Stomach (tissue), 8 donors: ENCODE measurements at regions not wholly inside any gene's neighbourhood (a gene's known extent, or its start where the extent isn't known, plus 50 kb on each side); places are given as distances from the start of the nearest gene placed in this dataset.
A peak's percentile ranks its signal among the peaks of the same experiment; 100 is the strongest.
"Not testable (repeated sequence)": the region's sequence is repeated elsewhere in the genome, so short reads cannot be mapped to it uniquely, and the experiment has no call there.

Experiments used
- DNase-seq, 2 donors: peaks; one replicate each; pipeline versions ENCODE4 v3.0.0 to v3.0.0-alpha.2; 2013 to 2019
- H3K27ac ChIP-seq, 5 donors: fragments of 200-600 bp in 4 of 5; sonication (generic) in 4 of 5; one replicate each; pipeline ENCODE4 v1.5.1; 2013 to 2019; ENCODE audit warnings: mild to moderate bottlenecking in 1 of 5, moderate library complexity in 1 of 5
- H3K27me3 ChIP-seq, 3 donors: fragments of 200-600 bp; sonication (generic); one replicate each; pipeline ENCODE4 v1.5.1; 2017 to 2019; ENCODE audit warnings: mixed run types in 1 of 3
- H3K36me3 ChIP-seq, 4 donors: fragments of 200-600 bp; sonication (generic); 1 replicate in 3 of 4; 2 replicates in 1 of 4; pipeline ENCODE4 v1.5.1; 2016 to 2019
- H3K4me1 ChIP-seq, 4 donors: fragments of 200-600 bp; sonication (generic); one replicate each; pipeline ENCODE4 v1.5.1; 2016 to 2019
- H3K4me3 ChIP-seq, 4 donors: fragments of 200-600 bp; sonication (generic) in 3 of 4; one replicate each; pipeline ENCODE4 v1.5.1; 2016 to 2019; ENCODE audit warnings: mild to moderate bottlenecking in 1 of 4
- H3K9me3 ChIP-seq, 4 donors: fragments of 200-600 bp; sonication (generic); one replicate each; pipeline ENCODE4 v1.5.1; 2016 to 2019
- EP300 ChIP-seq: sonication (generic); formaldehyde crosslinking; IDR thresholded peaks from one replicate; pipeline ENCODE4 v1.6.1; 2017; ENCODE audit warnings: antibody characterized with exemption
- POLR2A ChIP-seq, 4 donors: fragments of 450-650 bp; IDR thresholded peaks; one replicate each; pipeline ENCODE4 v1.6.1; 2016; ENCODE audit warnings: antibody characterized with exemption in 4 of 4, control low read depth in 2 of 4, mild to moderate bottlenecking in 1 of 4, moderate library complexity in 1 of 4
- POLR2AphosphoS5 ChIP-seq, 3 donors: sonication (generic); formaldehyde crosslinking; IDR thresholded peaks; one replicate each; pipeline ENCODE4 v1.6.1; 2016; ENCODE audit warnings: antibody characterized with exemption in 3 of 3
- WGBS, 5 donors: extraction: QIAGEN DNeasy Blood & Tissue Kit in 3 of 5; methylation state at CpG; one replicate each; pipeline versions ENCODE4 v1.1.5 to v1.1.7; 2013 to 2018; 5-methylcytosine and 5-hydroxymethylcytosine counted together
- intact Hi-C: fragments of 100-400 bp; cut with DNase I; formaldehyde crosslinking; loops from one replicate; pipeline ENCODE4 v1.15.1; 2023; ENCODE audit warnings: low total_unique reads
- TF ChIP-seq, protein P1 (sequence below), 7 experiments: fragments of 450-650 bp in 4 of 7; fragments of 200-600 bp in 3 of 7; sonication (generic) in 3 of 7; IDR thresholded peaks; one replicate each; pipeline ENCODE4 v1.5.1; 2016 to 2019; ENCODE audit warnings: antibody characterized with exemption in 7 of 7, control low read depth in 2 of 7, mild to moderate bottlenecking in 1 of 7
- donor health status: healthy with polysubstance abuse.
- donor health status: Bipolar disorder and iron deficiency.
- donor health status: healthy.

DNA sequence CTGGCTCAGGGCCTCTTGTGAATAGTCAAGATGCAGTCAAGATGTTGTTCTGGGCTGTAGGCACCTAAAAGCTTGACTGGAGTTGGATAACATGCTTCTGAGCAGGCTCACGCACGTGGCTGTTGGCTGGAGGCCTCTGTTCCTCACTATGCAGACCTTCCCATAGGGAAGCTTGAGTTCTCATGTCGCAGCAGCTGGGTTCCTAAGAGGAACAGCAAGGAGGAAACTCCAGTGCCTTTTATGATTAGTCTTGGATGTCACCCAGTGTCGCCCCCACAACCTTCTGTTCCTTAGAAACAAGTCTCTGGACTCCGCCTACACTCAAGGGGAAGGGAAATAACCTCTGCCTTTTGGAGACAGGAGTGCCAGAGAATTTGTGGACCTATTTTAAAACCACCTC, 210.7 kb downstream of the BCAS1 start:
- Histone ChIP-seq H3K4me1 (peaks cover 14 to 40% (median 27%) of the 10 kb centered on the region in 4 donors), H3K27ac (no peak overlapping the region), H3K27me3 (no peaks in the 10 kb centered on the region), H3K9me3 (no peaks in the 10 kb centered on the region), H3K4me3 (no peak overlapping the region), H3K36me3 (no peaks in the 10 kb centered on the region)
- 64 to 75% (median 70%) methylated on average over 5 of the region's 5 CpGs for WGBS, 5 donors
- peak in 1 of 2 donors; percentile 70 for DNase-seq
- TF ChIP-seq EP300 = no peak
- TF ChIP-seq, protein P1, sequence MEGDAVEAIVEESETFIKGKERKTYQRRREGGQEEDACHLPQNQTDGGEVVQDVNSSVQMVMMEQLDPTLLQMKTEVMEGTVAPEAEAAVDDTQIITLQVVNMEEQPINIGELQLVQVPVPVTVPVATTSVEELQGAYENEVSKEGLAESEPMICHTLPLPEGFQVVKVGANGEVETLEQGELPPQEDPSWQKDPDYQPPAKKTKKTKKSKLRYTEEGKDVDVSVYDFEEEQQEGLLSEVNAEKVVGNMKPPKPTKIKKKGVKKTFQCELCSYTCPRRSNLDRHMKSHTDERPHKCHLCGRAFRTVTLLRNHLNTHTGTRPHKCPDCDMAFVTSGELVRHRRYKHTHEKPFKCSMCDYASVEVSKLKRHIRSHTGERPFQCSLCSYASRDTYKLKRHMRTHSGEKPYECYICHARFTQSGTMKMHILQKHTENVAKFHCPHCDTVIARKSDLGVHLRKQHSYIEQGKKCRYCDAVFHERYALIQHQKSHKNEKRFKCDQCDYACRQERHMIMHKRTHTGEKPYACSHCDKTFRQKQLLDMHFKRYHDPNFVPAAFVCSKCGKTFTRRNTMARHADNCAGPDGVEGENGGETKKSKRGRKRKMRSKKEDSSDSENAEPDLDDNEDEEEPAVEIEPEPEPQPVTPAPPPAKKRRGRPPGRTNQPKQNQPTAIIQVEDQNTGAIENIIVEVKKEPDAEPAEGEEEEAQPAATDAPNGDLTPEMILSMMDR (IDR thresholded peaks at IDR 0.05) = no peak
- TF ChIP-seq POLR2A (IDR thresholded peaks at IDR 0.05) = no peak
- TF ChIP-seq POLR2AphosphoS5 (IDR thresholded peaks at IDR 0.05) = no peak
- intact Hi-C loops = no loop called here

DNA sequence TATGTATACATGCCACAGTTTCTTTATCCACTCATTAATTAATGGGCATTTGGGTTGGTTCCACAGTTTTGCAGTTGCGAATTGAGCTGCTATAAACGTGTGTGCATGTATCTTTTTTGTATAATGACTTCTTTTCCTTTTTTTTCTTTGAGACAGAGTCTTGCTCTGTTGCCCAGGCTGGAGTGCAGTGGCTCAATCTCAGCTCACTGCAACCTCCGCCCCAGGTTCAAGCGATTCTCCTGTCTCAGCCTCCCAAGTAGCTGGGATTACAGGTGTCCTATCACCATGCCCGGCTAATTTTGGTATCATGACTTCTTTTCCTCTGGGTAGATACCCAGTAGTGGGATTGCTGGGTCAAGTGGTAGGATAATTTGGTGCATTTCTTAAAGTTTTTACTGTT, 211.4 kb downstream of the BCAS1 start:
- intact Hi-C loops, H3K27me3 ChIP-seq, H3K4me3 ChIP-seq, H3K36me3 ChIP-seq, H3K9me3 ChIP-seq, H3K27ac ChIP-seq, DNase-seq: not testable (repeated sequence)
- peaks cover 8 to 33% (median 20%) of the 10 kb centered on the region in 4 donors for H3K4me1 ChIP-seq
- 90 to 96% (median 92%) methylated on average over 5 of the region's 5 CpGs for WGBS, 5 donors

DNA sequence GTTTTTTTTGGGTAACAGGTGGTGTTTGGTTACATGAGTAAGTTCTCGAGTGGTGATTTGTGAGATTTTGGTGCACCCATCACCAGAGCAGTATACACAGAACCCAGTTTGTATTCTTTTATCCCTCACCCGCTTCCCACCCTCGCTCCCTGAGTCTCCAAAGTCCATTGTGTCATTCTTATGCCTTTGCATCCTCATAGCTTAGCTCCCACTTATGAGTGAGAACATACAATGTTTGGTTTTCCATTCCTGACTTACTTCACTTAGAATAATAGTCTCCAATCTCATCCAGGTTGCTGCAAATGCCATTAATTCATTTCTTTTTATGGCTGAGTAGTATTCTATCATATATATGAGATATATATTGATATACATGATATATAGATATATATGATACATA, 211.9 kb downstream of the BCAS1 start:
- H3K36me3 ChIP-seq, H3K9me3 ChIP-seq, DNase-seq, H3K27me3 ChIP-seq, intact Hi-C loops, H3K4me3 ChIP-seq: not testable (repeated sequence)
- WGBS, 5 donors = 41 to 74% (median 64%) methylated on average over 3 of the region's 3 CpGs
- H3K4me1 ChIP-seq = peaks cover 8 to 29% (median 15%) of the 10 kb centered on the region in 4 donors
- H3K27ac ChIP-seq = peak overlapping the region in 1 of 5 donors; percentile 66

DNA sequence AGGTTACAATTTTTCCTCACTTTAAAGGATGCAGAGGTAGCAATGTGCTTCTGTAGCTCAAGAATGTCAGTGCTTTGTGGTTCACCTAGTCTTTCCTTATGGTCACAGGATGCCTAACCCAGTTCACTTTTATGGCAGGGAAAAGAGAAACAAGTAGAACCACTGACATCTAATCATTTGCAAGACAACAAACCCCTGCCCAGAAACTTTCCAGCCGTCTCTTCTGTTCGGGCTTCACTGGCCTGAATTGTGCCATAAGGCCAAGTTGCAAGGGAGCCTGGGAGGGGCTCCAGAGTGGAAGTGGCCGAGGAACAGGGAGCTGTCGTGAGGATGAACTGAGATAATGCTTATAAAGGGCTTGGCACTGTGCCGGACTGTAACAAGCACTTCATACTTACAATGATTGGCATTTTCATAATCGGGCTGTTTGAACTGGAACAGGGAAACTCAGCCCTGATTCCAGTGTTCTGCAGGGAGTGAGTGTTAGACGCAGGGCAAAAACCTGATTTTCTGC, 212.6 kb downstream of the BCAS1 start:
- TF ChIP-seq, protein P1 (IDR thresholded peaks at IDR 0.05) = no peak
- TF ChIP-seq EP300 (no peak), POLR2AphosphoS5 (IDR thresholded peaks at IDR 0.05) (no peak)
- peak in 1 of 2 donors; percentile 79 for DNase-seq
- Histone ChIP-seq H3K27me3 (no peaks in the 10 kb centered on the region), H3K4me3 (no peak overlapping the region), H3K4me1 (peaks cover 8 to 24% (median 11%) of the 10 kb centered on the region in 4 donors), H3K9me3 (no peaks in the 10 kb centered on the region), H3K36me3 (no peaks in the 10 kb centered on the region), H3K27ac (peak overlapping the region in 4 of 5 donors; percentile 19 to 66 (median 42))
- intact Hi-C loops = no loop called here
- 18 to 41% (median 24%) methylated on average over 7 of the region's 7 CpGs for WGBS, 5 donors

DNA sequence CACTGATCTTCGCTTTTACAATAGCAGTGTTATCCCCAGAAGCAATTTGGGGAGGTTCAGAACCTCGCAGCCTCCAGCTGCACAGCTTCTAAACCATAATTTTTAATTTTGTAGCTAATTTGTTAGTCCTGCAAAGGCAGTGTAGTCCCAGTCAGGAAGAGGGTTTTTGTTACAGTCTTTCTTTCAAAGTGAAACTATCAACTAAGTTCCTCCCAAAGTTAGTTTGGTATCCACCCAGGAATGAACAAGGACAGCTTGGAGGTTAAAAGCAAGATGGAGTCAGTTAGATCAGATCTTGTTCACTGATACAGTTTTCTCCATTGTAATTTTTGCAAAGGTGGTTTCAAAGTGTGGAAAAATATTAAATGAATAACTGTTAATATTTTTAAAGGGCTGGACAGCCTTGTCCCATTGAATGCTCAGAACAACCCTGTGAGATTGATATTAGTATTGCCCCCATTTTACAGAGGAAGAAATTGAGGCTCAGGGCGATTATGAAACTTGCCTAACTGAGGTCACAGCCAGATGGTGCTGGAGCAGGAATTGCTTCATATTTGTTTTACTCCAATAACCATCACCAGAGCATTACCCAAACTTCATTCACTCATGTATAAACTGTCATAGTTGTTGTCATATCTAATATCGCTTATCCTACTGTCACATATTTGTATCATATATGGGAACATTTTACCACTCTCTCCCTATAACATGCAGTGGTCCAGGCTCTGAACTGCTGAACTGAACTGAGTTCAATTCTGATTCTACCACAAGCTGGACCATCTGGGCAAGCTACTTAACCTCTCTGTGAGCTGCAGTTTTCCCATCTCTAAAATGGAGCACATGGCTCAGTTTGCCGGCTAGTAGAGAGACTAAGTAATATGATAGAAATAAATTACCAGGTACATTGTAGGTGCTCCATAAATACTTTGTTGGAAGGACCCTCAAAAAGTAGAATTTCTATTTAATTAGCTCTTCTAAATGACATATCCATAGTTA, 213.8 kb downstream of the BCAS1 start:
- Histone ChIP-seq H3K27me3 (no peaks in the 10 kb centered on the region), H3K27ac (peak overlapping the region in 1 of 5 donors; percentile 1), H3K4me1 (peaks cover 8 to 24% (median 11%) of the 10 kb centered on the region in 4 donors), H3K9me3 (no peaks in the 10 kb centered on the region), H3K36me3 (no peaks in the 10 kb centered on the region), H3K4me3 (no peak overlapping the region)
- WGBS, 5 donors = 85 to 96% (median 93%) methylated on average over 5 of the region's 5 CpGs
- intact Hi-C loops = no loop called here
- no peak for DNase-seq
- TF ChIP-seq, protein P1 (IDR thresholded peaks at IDR 0.05) = no peak
- TF ChIP-seq POLR2AphosphoS5 (IDR thresholded peaks at IDR 0.05) (no peak), POLR2A (IDR thresholded peaks at IDR 0.05) (no peak), EP300 (no peak)
